GM18508 (cell line): ENCODE measurements at regions not wholly inside any gene's neighbourhood (a gene's known extent, or its start where the extent isn't known, plus 50 kb on each side); places are given as distances from the start of the nearest gene placed in this dataset.

Source experiments
- ATAC-seq: cut with Tn5 transposase; IDR thresholded peaks from one replicate; pipeline ENCODE4 v1.9.1; 2021; ENCODE audit warnings: moderate number of reproducible peaks; ENCODE audit not compliant: insufficient read depth, unreplicated experiment

- ATAC-seq = no peak
These were observed 56.0 kb upstream of the RPS23 start for GRCh38 chr5:82334085-82334692.

DNA sequence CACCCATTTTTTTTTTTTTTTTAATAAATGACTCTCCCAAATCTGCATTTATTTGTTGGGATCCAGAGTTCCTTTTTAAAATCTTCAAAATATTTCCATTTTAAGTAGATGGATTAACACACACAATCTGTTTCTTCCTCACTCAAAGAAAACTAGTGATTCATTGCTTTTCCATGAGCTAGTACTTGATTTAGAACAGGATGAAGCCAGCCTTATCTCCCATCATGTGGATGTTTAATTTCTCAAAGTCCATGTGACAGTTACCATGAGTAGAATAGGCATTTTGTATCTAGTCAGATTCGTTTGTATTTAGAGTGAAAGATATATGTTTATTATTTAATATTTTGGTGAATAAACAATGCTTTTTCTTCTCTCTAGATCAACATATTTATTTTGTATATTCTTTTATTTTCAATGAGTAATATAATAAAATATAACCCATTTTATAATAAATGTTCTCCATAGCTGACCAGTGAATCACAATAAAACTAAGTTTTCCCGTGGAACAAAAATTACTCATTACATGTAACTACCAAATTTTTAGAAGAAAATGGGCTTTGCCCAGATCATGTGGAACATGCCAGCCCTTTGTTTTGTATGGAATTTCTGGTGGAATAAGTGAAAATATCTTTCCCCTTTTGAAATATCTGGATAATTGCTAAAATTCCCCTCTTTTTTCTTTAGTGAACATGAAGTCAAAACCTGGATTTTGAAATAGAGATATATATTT, 54.9 kb upstream of the RPS23 start:
- no peak for ATAC-seq

- ATAC-seq = no peak
These were observed 54.1 kb upstream of the RPS23 start for GRCh38 chr5:82332064-82332855.

GRCh38 chr5:82331557-82331956, 53.4 kb upstream of the RPS23 start:
- no peak for ATAC-seq

- no peak for ATAC-seq
These were observed 52.5 kb upstream of the RPS23 start for GRCh38 chr5:82330530-82331270.

DNA sequence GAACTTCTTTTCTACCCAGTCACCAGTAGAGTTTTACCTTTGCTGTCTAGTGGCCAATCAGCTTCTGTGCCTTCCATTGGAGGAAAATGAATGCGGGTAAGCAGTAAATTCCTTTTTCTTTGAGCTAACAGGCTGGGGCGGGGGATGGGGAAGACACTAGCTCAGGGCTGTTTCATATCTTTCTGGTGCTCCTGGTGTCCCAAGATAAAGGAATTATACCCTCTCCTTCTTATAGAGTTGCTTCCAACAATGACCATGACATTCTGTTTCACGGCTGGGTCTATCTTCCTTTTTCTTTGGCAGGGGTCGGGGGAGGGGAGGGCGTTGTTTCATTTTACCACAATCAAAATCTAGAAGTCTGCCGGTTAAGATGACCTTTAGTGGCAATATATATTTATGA, 51.2 kb upstream of the RPS23 start:
- ATAC-seq = no peak
